SK-N-SH (cell line): ENCODE measurements at regions not wholly inside any gene's neighbourhood (a gene's known extent, or its start where the extent isn't known, plus 50 kb on each side); places are given as distances from the start of the nearest gene placed in this dataset.
"Not testable (repeated sequence)": the region's sequence is repeated elsewhere in the genome, so short reads cannot be mapped to it uniquely, and the experiment has no call there.

Experiments
- CTCF ChIP-seq: fragments of 200-600 bp; sonication (generic); IDR thresholded peaks from 2 replicates; pipeline ENCODE4 v1.6.1; 2017; ENCODE audit warnings: antibody characterized with exemption, mild to moderate bottlenecking, moderate library complexity
- EP300 ChIP-seq, 2 experiments: IDR thresholded peaks; 2 replicates each; pipeline versions ENCODE4 v1.4.0 to v1.6.1; 2012; ENCODE audit warnings: borderline replicate concordance in 1 of 2, low read depth in 1 of 2, low read length in 1 of 2
- EZH2phosphoT487 ChIP-seq: fragments of 200-600 bp; sonication (generic); IDR thresholded peaks from 2 replicates; pipeline ENCODE4 v1.6.1; 2017; ENCODE audit warnings: low read depth, mixed run types, mild to moderate bottlenecking, antibody characterized with exemption, moderate library complexity, borderline replicate concordance
- REST ChIP-seq: IDR thresholded peaks from 2 replicates; pipeline ENCODE4 v1.6.1; 2012; ENCODE audit warnings: mild to moderate bottlenecking, low read depth, low read length, moderate library complexity
- RXRA ChIP-seq: IDR thresholded peaks from 2 replicates; pipeline ENCODE4 v1.4.0; 2012; ENCODE audit warnings: low read depth, mild to moderate bottlenecking, borderline replicate concordance
- YY1 ChIP-seq: IDR thresholded peaks from 2 replicates; pipeline ENCODE4 v1.4.0; 2012; ENCODE audit warnings: low read depth, mild to moderate bottlenecking
- TF ChIP-seq, protein P1 (sequence below): IDR thresholded peaks from 2 replicates; pipeline ENCODE4 v1.4.0; 2012; ENCODE audit warnings: low read depth
- TF ChIP-seq, protein P2 (sequence below): fragments of 150-350 bp; IDR thresholded peaks from 2 replicates; pipeline ENCODE4 v1.6.1; 2017; ENCODE audit warnings: antibody characterized with exemption, low read length, low read depth, borderline replicate concordance

DNA sequence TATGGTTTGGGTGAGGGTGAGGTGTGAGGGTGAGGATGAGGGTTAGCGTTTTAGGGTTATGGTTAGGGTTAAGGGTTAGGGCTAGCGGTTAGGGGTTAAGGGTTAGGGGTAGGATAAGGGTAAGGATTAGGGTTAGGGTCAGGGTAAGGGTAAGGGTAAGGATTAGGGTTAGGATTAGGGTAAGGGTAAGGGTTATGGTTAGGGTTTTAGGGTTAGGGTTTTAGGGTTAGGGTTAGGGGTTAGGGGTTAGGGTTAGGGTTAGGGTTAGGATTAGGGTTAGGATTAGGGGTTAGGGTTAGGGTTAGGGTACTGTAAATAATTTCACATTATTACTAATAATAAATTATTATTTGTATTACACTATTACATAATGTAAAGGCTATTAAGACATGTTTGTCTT lies 359.5 kb downstream of the CACNA1B start:
- TF ChIP-seq CTCF; REST; RXRA; EP300 (IDR thresholded peaks at IDR 0.05; ENCODE audit: borderline replicate concordance in 1 of 2, low read depth in 1 of 2, low read length in 1 of 2); EZH2phosphoT487; YY1: not testable (repeated sequence)
- TF ChIP-seq, protein P1, sequence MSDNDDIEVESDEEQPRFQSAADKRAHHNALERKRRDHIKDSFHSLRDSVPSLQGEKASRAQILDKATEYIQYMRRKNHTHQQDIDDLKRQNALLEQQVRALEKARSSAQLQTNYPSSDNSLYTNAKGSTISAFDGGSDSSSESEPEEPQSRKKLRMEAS, result not testable (repeated sequence)
- TF ChIP-seq, protein P2, sequence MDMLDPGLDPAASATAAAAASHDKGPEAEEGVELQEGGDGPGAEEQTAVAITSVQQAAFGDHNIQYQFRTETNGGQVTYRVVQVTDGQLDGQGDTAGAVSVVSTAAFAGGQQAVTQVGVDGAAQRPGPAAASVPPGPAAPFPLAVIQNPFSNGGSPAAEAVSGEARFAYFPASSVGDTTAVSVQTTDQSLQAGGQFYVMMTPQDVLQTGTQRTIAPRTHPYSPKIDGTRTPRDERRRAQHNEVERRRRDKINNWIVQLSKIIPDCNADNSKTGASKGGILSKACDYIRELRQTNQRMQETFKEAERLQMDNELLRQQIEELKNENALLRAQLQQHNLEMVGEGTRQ, result not testable (repeated sequence)
